Prostate gland (tissue), 2 donors: ENCODE measurements at regions not wholly inside any gene's neighbourhood (a gene's known extent, or its start where the extent isn't known, plus 50 kb on each side); places are given as distances from the start of the nearest gene placed in this dataset.

Source experiments
- DNase-seq: peaks from one replicate; pipeline ENCODE4 v3.0.0-alpha.2; 2019; ENCODE audit warnings: low spot score
- H3K27ac ChIP-seq, 2 donors: fragments of 200-600 bp; sonication (generic); 2 replicates each; pipeline ENCODE4 v1.5.1; 2017 to 2019
- H3K27me3 ChIP-seq: fragments of 200-600 bp; sonication (generic); replicated peaks from 2 replicates; pipeline ENCODE4 v1.5.1; 2019; ENCODE audit not compliant: insufficient read depth
- H3K36me3 ChIP-seq, 2 donors: fragments of 200-600 bp; sonication (generic); 1 replicate in 1 of 2; 2 replicates in 1 of 2; pipeline versions ENCODE4 v1.5.1 to v1.8.1; 2017 to 2019
- H3K4me1 ChIP-seq: fragments of 200-600 bp; sonication (generic); replicated peaks from 2 replicates; pipeline ENCODE4 v1.5.1; 2019
- H3K4me3 ChIP-seq, 2 donors: fragments of 200-600 bp; sonication (generic); 2 replicates each; pipeline ENCODE4 v1.5.1; 2017 to 2019
- H3K9me3 ChIP-seq: fragments of 200-600 bp; sonication (generic); 2 replicates; pipeline ENCODE4 v1.5.1; 2017
- POLR2A ChIP-seq: fragments of 450-650 bp; IDR thresholded peaks from one replicate; pipeline ENCODE4 v1.6.1; 2016; ENCODE audit warnings: antibody characterized with exemption, mild to moderate bottlenecking
- POLR2AphosphoS5 ChIP-seq: sonication (generic); formaldehyde crosslinking; IDR thresholded peaks from one replicate; pipeline ENCODE4 v1.6.1; 2017; ENCODE audit warnings: antibody characterized with exemption
- WGBS: methylation state at CpG from one replicate; pipeline ENCODE4 v1.1.5; 2018; 5-methylcytosine and 5-hydroxymethylcytosine counted together
- intact Hi-C: fragments of 100-400 bp; cut with DNase I; formaldehyde crosslinking; loops from one replicate; pipeline ENCODE4 v1.14.2; 2022
- TF ChIP-seq, protein P1 (sequence below), 4 experiments: fragments of 200-600 bp in 2 of 4; fragments of 450-650 bp in 2 of 4; sonication (generic) in 2 of 4; IDR thresholded peaks; 1 replicate in 3 of 4; 2 replicates in 1 of 4; pipeline ENCODE4 v1.5.1; 2016 to 2019; ENCODE audit warnings: antibody characterized with exemption in 4 of 4, mild to moderate bottlenecking in 2 of 4, moderate library complexity in 2 of 4

DNA sequence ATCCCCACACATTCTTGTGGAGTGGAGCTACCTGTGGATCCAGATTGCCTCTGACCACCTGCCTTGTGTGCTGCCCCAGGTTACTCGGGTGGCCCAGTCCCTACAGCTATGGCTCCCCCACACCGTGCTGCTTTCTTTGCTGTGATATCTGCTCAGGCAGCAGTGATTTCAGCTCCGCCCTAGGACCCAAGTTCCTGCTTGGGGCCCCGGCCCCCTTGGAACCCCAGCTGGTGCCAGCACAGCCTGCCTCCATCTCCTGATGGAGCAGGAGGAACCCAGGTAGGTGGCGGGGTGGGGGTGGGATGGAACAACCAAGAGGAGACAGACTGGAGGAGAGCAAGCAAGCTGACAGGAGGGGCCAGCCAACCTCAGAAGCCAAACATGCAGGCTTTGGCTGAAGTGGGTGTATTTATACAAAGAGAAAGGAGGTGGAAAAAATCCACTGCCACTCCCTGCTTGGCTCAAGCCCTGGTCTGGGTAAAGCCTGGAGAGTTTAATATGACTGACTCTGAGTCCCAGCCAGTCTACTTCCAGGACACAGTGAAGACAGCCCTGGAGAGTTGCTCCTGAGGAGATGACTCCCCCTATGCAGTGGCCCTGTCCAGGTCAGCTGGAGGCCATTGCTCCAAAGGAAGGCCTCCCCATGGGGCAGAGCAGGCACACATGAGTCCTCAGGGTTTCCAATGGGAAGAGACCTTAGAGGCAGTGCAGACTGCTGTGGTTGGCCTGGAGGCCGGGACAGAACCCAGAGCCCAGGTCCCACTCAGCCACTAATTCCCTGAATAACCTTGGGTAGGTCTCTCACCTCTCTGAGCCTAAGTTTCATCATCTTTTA, 197.1 kb upstream of the MAMLD1 start:
- DNase-seq: no peak
- Histone ChIP-seq H3K4me3 (no peak overlapping the region), H3K36me3 (no peaks in the 10 kb centered on the region), H3K27ac (no peak overlapping the region), H3K27me3 (no peaks in the 10 kb centered on the region), H3K4me1 (no peaks in the 10 kb centered on the region), H3K9me3 (no peaks in the 10 kb centered on the region)
- intact Hi-C loops: no loop called here
- WGBS: 60% methylated on average over 1 of the region's 6 CpGs
- TF ChIP-seq, protein P1, sequence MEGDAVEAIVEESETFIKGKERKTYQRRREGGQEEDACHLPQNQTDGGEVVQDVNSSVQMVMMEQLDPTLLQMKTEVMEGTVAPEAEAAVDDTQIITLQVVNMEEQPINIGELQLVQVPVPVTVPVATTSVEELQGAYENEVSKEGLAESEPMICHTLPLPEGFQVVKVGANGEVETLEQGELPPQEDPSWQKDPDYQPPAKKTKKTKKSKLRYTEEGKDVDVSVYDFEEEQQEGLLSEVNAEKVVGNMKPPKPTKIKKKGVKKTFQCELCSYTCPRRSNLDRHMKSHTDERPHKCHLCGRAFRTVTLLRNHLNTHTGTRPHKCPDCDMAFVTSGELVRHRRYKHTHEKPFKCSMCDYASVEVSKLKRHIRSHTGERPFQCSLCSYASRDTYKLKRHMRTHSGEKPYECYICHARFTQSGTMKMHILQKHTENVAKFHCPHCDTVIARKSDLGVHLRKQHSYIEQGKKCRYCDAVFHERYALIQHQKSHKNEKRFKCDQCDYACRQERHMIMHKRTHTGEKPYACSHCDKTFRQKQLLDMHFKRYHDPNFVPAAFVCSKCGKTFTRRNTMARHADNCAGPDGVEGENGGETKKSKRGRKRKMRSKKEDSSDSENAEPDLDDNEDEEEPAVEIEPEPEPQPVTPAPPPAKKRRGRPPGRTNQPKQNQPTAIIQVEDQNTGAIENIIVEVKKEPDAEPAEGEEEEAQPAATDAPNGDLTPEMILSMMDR (IDR thresholded peaks at IDR 0.05): no peak
- TF ChIP-seq POLR2AphosphoS5 (no peak), POLR2A (no peak)

DNA sequence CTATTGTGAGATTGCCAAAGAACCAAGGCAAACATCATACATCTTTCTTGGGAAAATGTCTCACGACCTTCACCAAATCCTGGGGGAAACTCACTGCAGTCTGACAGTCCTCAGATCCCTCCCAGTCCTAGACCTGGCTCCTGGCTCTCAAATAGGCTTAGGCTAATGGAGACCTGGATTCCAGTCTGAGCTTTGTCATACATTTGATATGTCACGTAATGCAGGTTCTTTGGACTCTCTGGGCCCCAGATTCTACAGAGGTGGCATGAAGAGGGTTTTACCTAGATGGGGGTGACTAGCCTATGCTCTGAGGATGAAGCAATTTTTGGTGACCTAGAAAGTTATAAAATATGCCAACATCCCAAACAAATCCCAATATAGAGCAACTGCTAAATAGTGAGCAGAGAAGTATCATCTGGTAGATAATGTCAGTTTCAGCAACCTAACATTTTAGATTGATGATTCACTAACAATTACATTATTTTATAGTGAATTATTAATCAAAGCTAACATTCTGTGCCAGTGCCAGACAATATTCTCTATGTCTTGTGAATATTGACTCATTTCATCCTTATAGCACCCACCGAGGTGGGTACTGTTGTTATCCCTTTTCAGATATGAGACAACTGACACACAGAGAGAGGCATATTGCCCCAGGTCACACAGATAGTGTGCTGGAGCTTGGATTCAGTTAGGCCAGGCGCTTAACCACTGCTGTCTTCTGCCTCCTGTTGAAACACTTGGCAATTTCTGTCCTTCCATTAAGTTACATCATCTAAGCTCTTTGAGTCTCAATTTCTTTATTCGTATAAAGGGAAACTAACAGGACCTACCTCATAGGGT, 195.4 kb upstream of the MAMLD1 start:
- no peak for DNase-seq
- TF ChIP-seq POLR2AphosphoS5: no peak
- TF ChIP-seq, protein P1 (IDR thresholded peaks at IDR 0.05): no peak
- no peak for TF ChIP-seq POLR2A
- H3K36me3 ChIP-seq: no peaks in the 10 kb centered on the region
- no peaks in the 10 kb centered on the region for H3K4me1 ChIP-seq
- 87% methylated on average over 5 of the region's 5 CpGs for WGBS
- intact Hi-C loops: no loop called here
- H3K27me3 ChIP-seq: no peaks in the 10 kb centered on the region
- no peaks in the 10 kb centered on the region for H3K9me3 ChIP-seq
- H3K4me3 ChIP-seq: no peak overlapping the region
- H3K27ac ChIP-seq: no peak overlapping the region

DNA sequence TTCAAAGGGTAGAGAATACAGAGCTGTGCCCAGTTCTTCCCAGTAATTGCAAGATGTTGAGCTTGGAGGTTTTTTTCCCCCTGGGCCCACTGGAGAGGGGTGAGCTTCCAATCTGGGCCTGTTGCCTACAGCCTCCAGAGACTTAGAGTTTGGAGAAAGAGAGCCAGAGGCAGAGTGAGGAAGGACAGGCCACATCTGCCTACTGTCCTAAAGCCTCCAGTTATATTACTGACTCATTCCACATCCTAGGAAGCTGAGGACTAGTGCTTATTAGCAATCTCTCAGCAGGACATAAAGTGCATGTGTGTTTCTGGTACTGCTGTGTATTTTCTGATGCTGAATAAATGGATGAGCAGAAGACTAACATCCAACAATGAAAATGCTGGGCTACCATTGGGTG, 181.0 kb upstream of the MAMLD1 start:
- TF ChIP-seq POLR2AphosphoS5: no peak
- TF ChIP-seq POLR2A: no peak
- TF ChIP-seq, protein P1 (IDR thresholded peaks at IDR 0.05): no peak
- intact Hi-C loops: no loop called here
- Histone ChIP-seq H3K4me1 (no peaks in the 10 kb centered on the region), H3K36me3 (no peaks in the 10 kb centered on the region), H3K27ac (no peak overlapping the region), H3K27me3 (no peaks in the 10 kb centered on the region), H3K9me3 (no peaks in the 10 kb centered on the region), H3K4me3 (no peak overlapping the region)
- DNase-seq: no peak

DNA sequence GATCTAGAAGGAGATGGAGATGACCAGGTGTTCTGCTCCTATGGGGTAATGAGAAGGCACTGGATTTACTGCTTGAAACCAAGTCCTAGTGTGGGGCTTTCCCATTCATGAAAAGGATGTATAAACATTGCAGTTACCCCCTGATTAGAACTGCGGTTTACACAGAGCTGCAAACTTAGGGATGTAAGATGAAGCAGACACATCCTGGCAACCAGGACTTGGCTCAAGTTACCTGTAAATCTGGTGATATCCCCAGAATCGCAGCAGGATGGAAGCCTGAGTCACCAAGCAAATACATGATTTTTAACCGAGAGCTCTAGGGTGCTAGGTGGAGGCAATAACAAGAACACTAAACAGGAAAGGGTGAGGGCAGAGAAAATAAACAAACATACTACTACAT, 178.6 kb upstream of the MAMLD1 start:
- H3K9me3 ChIP-seq: no peaks in the 10 kb centered on the region
- 38% methylated on average over 3 of the region's 3 CpGs for WGBS
- no peak overlapping the region for H3K4me3 ChIP-seq
- no peak overlapping the region for H3K27ac ChIP-seq
- intact Hi-C loops: no loop called here
- H3K27me3 ChIP-seq: no peaks in the 10 kb centered on the region
- TF ChIP-seq POLR2A (no peak), POLR2AphosphoS5 (no peak)
- TF ChIP-seq, protein P1 (IDR thresholded peaks at IDR 0.05): no peak
- no peaks in the 10 kb centered on the region for H3K4me1 ChIP-seq
- no peak for DNase-seq
- H3K36me3 ChIP-seq: no peaks in the 10 kb centered on the region
